ENCODE measurements at regions not wholly inside any gene's neighbourhood (a gene's known extent, or its start where the extent isn't known, plus 50 kb on each side); places are given as distances from the start of the nearest gene placed in this dataset.

DNA sequence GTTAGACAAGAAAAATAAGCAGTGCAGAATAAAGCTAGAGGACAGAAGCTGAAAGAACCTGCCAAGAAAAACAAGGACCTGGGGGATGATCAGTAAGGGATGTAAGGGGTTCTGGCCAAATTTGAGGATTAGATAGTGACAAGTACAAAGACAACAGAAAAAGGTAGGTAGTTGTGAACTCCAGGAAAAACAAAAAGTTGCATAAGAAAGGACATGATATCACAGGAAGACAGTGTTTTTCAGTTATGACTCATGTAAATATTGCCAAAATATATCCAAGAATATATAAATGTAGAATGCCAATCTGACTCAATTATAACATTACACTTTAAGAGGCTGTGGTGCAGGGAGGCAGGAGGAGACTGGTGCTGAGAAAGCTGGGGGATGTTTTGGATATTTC is 209.8 kb upstream of the SH3BP4 start (continued):
- TF ChIP-seq, protein P1, sequence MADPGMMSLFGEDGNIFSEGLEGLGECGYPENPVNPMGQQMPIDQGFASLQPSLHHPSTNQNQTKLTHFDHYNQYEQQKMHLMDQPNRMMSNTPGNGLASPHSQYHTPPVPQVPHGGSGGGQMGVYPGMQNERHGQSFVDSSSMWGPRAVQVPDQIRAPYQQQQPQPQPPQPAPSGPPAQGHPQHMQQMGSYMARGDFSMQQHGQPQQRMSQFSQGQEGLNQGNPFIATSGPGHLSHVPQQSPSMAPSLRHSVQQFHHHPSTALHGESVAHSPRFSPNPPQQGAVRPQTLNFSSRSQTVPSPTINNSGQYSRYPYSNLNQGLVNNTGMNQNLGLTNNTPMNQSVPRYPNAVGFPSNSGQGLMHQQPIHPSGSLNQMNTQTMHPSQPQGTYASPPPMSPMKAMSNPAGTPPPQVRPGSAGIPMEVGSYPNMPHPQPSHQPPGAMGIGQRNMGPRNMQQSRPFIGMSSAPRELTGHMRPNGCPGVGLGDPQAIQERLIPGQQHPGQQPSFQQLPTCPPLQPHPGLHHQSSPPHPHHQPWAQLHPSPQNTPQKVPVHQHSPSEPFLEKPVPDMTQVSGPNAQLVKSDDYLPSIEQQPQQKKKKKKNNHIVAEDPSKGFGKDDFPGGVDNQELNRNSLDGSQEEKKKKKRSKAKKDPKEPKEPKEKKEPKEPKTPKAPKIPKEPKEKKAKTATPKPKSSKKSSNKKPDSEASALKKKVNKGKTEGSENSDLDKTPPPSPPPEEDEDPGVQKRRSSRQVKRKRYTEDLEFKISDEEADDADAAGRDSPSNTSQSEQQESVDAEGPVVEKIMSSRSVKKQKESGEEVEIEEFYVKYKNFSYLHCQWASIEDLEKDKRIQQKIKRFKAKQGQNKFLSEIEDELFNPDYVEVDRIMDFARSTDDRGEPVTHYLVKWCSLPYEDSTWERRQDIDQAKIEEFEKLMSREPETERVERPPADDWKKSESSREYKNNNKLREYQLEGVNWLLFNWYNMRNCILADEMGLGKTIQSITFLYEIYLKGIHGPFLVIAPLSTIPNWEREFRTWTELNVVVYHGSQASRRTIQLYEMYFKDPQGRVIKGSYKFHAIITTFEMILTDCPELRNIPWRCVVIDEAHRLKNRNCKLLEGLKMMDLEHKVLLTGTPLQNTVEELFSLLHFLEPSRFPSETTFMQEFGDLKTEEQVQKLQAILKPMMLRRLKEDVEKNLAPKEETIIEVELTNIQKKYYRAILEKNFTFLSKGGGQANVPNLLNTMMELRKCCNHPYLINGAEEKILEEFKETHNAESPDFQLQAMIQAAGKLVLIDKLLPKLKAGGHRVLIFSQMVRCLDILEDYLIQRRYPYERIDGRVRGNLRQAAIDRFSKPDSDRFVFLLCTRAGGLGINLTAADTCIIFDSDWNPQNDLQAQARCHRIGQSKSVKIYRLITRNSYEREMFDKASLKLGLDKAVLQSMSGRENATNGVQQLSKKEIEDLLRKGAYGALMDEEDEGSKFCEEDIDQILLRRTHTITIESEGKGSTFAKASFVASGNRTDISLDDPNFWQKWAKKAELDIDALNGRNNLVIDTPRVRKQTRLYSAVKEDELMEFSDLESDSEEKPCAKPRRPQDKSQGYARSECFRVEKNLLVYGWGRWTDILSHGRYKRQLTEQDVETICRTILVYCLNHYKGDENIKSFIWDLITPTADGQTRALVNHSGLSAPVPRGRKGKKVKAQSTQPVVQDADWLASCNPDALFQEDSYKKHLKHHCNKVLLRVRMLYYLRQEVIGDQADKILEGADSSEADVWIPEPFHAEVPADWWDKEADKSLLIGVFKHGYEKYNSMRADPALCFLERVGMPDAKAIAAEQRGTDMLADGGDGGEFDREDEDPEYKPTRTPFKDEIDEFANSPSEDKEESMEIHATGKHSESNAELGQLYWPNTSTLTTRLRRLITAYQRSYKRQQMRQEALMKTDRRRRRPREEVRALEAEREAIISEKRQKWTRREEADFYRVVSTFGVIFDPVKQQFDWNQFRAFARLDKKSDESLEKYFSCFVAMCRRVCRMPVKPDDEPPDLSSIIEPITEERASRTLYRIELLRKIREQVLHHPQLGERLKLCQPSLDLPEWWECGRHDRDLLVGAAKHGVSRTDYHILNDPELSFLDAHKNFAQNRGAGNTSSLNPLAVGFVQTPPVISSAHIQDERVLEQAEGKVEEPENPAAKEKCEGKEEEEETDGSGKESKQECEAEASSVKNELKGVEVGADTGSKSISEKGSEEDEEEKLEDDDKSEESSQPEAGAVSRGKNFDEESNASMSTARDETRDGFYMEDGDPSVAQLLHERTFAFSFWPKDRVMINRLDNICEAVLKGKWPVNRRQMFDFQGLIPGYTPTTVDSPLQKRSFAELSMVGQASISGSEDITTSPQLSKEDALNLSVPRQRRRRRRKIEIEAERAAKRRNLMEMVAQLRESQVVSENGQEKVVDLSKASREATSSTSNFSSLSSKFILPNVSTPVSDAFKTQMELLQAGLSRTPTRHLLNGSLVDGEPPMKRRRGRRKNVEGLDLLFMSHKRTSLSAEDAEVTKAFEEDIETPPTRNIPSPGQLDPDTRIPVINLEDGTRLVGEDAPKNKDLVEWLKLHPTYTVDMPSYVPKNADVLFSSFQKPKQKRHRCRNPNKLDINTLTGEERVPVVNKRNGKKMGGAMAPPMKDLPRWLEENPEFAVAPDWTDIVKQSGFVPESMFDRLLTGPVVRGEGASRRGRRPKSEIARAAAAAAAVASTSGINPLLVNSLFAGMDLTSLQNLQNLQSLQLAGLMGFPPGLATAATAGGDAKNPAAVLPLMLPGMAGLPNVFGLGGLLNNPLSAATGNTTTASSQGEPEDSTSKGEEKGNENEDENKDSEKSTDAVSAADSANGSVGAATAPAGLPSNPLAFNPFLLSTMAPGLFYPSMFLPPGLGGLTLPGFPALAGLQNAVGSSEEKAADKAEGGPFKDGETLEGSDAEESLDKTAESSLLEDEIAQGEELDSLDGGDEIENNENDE (IDR thresholded peaks at IDR 0.05; ENCODE audit: insufficient replicate concordance, low read length): no peak
- TF ChIP-seq SP2 (IDR thresholded peaks at IDR 0.05; ENCODE audit: low read length) (no peak), YY1 (IDR thresholded peaks at IDR 0.05; ENCODE audit: low read depth, low read length) (no peak), SRF (IDR thresholded peaks at IDR 0.05; ENCODE audit: low read depth, low read length) (no peak)
